RWPE2 (cell line): ENCODE measurements at regions not wholly inside any gene's neighbourhood (a gene's known extent, or its start where the extent isn't known, plus 50 kb on each side); places are given as distances from the start of the nearest gene placed in this dataset.
A peak's percentile ranks its signal among the peaks of the same experiment; 100 is the strongest.

Source experiments
- ATAC-seq: fragments of 200-7000 bp; cut with Tn5 transposase; 3 replicates; pipeline ENCODE4 v1.9.1; 2021; ENCODE audit warnings: low read depth
- DNase-seq: peaks from one replicate; pipeline ENCODE4 v3.0.0-alpha.2; 2020; ENCODE audit warnings: low spot score
- H3K27ac ChIP-seq: fragments of 450-650 bp; 2 replicates; pipeline ENCODE4 v1.5.1; 2017; ENCODE audit warnings: mild to moderate bottlenecking; ENCODE audit not compliant: poor library complexity, severe bottlenecking
- H3K27me3 ChIP-seq: fragments of 250-450 bp; sonication (Bioruptor Pico); 2 replicates; pipeline ENCODE4 v1.5.1; 2021; ENCODE audit warnings: mild to moderate bottlenecking, moderate library complexity; ENCODE audit not compliant: insufficient read depth, poor library complexity, severe bottlenecking
- H3K36me3 ChIP-seq: fragments of 250-450 bp; sonication (Bioruptor Pico); 2 replicates; pipeline ENCODE4 v1.5.1; 2020; ENCODE audit warnings: low read depth, mild to moderate bottlenecking, moderate library complexity
- H3K4me1 ChIP-seq: fragments of 250-450 bp; sonication (Bioruptor Pico); 2 replicates; pipeline ENCODE4 v1.5.1; 2021; ENCODE audit warnings: mild to moderate bottlenecking, moderate library complexity; ENCODE audit not compliant: insufficient read depth, poor library complexity, severe bottlenecking
- H3K4me3 ChIP-seq: fragments of 250-450 bp; sonication (Bioruptor Pico); 2 replicates; pipeline ENCODE4 v1.5.1; 2021; ENCODE audit warnings: mild to moderate bottlenecking, moderate library complexity; ENCODE audit not compliant: severe bottlenecking
- H3K9me3 ChIP-seq: fragments of 250-450 bp; sonication (Bioruptor Pico); 2 replicates; pipeline ENCODE4 v1.5.1; 2021; ENCODE audit warnings: mild to moderate bottlenecking, moderate library complexity; ENCODE audit not compliant: severe bottlenecking
- TF ChIP-seq, protein P1 (sequence below): fragments of 450-650 bp; IDR thresholded peaks from one replicate; pipeline ENCODE4 v1.5.1; 2017; ENCODE audit warnings: mild to moderate bottlenecking, moderate library complexity; ENCODE audit not compliant: poor library complexity, severe bottlenecking

DNA sequence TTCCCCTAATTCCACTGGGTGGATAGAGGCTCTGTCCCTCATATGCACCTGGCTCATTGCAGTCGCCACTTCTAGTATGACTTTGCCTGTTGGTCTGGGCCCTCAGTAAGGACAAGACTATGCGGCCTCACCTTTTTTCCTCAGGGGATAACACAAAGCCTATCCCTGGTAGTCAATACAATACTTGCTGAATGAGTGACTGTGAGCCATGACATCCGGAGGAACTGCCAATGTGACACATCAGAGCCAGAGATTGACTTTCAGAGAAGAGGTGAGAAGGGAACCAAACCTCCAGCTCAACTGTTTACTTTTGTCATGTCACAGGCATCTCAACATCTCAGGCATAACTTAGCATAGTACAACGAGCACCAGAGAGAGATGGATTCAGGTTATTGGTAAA lies 371.3 kb downstream of the DMRT2 start:
- H3K9me3 ChIP-seq = no peaks in the 10 kb centered on the region
- no peaks in the 10 kb centered on the region for H3K27me3 ChIP-seq
- peak; percentile 19; the same call in 1 of the 3 replicates for ATAC-seq
- TF ChIP-seq, protein P1, sequence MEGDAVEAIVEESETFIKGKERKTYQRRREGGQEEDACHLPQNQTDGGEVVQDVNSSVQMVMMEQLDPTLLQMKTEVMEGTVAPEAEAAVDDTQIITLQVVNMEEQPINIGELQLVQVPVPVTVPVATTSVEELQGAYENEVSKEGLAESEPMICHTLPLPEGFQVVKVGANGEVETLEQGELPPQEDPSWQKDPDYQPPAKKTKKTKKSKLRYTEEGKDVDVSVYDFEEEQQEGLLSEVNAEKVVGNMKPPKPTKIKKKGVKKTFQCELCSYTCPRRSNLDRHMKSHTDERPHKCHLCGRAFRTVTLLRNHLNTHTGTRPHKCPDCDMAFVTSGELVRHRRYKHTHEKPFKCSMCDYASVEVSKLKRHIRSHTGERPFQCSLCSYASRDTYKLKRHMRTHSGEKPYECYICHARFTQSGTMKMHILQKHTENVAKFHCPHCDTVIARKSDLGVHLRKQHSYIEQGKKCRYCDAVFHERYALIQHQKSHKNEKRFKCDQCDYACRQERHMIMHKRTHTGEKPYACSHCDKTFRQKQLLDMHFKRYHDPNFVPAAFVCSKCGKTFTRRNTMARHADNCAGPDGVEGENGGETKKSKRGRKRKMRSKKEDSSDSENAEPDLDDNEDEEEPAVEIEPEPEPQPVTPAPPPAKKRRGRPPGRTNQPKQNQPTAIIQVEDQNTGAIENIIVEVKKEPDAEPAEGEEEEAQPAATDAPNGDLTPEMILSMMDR = no peak
- no peak overlapping the region for H3K4me3 ChIP-seq
- DNase-seq = no peak
- no peaks in the 10 kb centered on the region for H3K36me3 ChIP-seq
- no peaks in the 10 kb centered on the region for H3K4me1 ChIP-seq
- no peak overlapping the region for H3K27ac ChIP-seq

DNA sequence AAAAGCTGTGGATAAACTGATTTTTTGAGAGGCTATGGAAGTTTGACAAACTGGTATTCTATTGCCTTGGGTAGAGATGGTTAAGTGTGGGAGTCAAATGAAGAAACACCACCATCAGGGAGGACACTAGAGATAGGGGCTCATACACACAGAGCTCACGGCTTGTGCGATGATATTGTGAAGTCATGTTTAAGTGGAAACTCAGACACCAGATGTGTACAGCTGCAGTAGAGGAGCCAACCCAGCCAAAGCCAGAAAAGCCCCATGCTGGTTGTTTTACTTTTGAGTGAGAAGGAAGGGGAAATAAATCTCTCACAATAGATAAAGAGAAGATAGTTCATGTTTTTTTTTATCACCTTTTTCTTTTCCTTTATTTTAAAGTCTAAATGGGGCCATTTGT lies 377.7 kb downstream of the DMRT2 start:
- Histone ChIP-seq H3K27ac (no peak overlapping the region), H3K27me3 (no peaks in the 10 kb centered on the region), H3K4me1 (no peaks in the 10 kb centered on the region), H3K9me3 (no peaks in the 10 kb centered on the region), H3K4me3 (no peak overlapping the region), H3K36me3 (no peaks in the 10 kb centered on the region)
- TF ChIP-seq, protein P1 = no peak
- DNase-seq = no peak
- ATAC-seq = no peak

GRCh38 chr9:1429297-1429696 lies 379.1 kb downstream of the DMRT2 start:
- H3K4me1 ChIP-seq = no peaks in the 10 kb centered on the region
- H3K27ac ChIP-seq = no peak overlapping the region
- no peaks in the 10 kb centered on the region for H3K9me3 ChIP-seq
- TF ChIP-seq, protein P1 = peak; percentile 51
- no peak overlapping the region for H3K4me3 ChIP-seq
- peak; percentile 54 for ATAC-seq
- DNase-seq = no peak
- H3K27me3 ChIP-seq = no peaks in the 10 kb centered on the region
- H3K36me3 ChIP-seq = no peaks in the 10 kb centered on the region

DNA sequence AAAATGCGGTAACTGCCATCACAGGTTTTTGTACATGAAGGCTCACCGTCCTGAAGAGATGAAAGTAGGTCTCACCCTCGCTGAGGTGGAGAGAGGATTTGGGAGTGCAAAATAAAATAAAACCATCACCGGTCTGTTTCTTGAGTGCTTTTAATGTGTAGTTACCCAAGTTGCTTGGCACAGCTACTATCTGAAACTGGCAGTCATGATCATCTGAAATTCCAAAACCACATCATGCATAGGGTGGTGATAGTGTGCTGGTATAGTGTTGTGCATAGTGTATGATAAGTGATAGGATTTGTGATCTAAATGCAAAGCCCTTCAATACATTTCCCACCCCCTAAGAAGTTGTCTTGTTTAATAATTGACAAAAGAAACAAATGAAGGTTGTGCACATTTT lies 381.3 kb downstream of the DMRT2 start:
- no peak for DNase-seq
- Histone ChIP-seq H3K9me3 (no peaks in the 10 kb centered on the region), H3K4me1 (no peaks in the 10 kb centered on the region), H3K27me3 (no peaks in the 10 kb centered on the region), H3K27ac (no peak overlapping the region), H3K36me3 (no peaks in the 10 kb centered on the region), H3K4me3 (no peak overlapping the region)
- TF ChIP-seq, protein P1 = no peak
- ATAC-seq = no peak

DNA sequence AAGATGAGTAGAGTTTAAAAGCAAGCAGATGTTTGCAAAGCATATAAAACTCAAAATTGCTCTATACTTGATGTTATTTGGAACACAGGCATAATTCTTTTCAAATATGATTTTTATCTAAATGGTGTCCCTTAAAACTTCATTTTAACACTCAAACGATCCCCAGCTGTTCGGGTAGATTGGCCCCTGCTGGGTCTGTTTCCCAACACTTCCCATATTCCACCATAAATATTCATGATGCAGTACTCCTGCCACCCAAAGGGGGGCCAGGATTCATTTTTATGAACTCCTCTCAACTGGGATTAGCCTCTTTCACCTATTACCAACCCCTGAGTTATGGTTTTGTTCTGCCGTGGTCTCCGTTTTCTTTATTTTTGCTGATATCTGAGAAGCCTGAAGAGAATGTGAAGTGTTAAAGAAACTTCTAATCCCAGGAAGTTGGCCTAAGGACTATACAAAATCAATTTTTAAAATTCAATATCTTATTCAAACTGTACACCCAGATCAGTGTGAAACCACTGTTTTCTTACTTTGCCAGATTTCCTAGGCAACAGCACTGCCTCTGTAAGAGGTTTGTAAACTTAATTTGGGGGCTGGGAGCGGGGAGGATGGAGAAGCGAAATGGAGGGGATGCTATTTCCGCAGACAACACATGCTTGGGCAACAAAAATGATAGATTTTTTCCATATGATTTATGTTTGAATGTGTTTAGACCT lies 384.1 kb downstream of the DMRT2 start:
- no peaks in the 10 kb centered on the region for H3K4me1 ChIP-seq
- H3K36me3 ChIP-seq = no peaks in the 10 kb centered on the region
- no peak for DNase-seq
- H3K9me3 ChIP-seq = no peaks in the 10 kb centered on the region
- no peak overlapping the region for H3K4me3 ChIP-seq
- peak; percentile 61; the same call in 1 of the 3 replicates for ATAC-seq
- TF ChIP-seq, protein P1 = peak; percentile 53
- no peaks in the 10 kb centered on the region for H3K27me3 ChIP-seq
- H3K27ac ChIP-seq = no peak overlapping the region
